Chondrocyte (in vitro differentiated cells): ENCODE measurements at regions not wholly inside any gene's neighbourhood (a gene's known extent, or its start where the extent isn't known, plus 50 kb on each side); places are given as distances from the start of the nearest gene placed in this dataset.

Experiments
- DNase-seq: peaks from one replicate; pipeline ENCODE4 v3.0.0; 2021; ENCODE audit warnings: mixed read lengths, low spot score
- H3K27ac Mint-ChIP-seq: one replicate; pipeline ENCODE4 v1.8.0; 2021; ENCODE audit warnings: mild to moderate bottlenecking, moderate library complexity, mixed read lengths; ENCODE audit not compliant: unreplicated experiment
- H3K27me3 Mint-ChIP-seq: 2 replicates; pipeline ENCODE4 v1.8.0; 2021; ENCODE audit warnings: low read depth, mixed read lengths
- H3K36me3 Mint-ChIP-seq: 2 replicates; pipeline ENCODE4 v1.8.0; 2021; ENCODE audit warnings: low read depth, mixed read lengths
- H3K4me1 Mint-ChIP-seq: 2 replicates; pipeline ENCODE4 v1.8.0; 2021; ENCODE audit warnings: low read depth, mild to moderate bottlenecking, mixed read lengths
- H3K4me3 Mint-ChIP-seq: one replicate; pipeline ENCODE4 v1.8.0; 2021; ENCODE audit warnings: mild to moderate bottlenecking, moderate library complexity, mixed read lengths; ENCODE audit not compliant: unreplicated experiment
- H3K9me3 Mint-ChIP-seq: 2 replicates; pipeline ENCODE4 v1.8.0; 2021; ENCODE audit warnings: low read depth, mixed read lengths
- CTCF ChIP-seq: fragments of 200-600 bp; sonication (generic); IDR thresholded peaks from 2 replicates; pipeline ENCODE4 v1.5.0; 2021; ENCODE audit warnings: antibody characterized with exemption, mild to moderate bottlenecking, moderate library complexity

GRCh38 chr9:16136961-16137360 lies 584.1 kb downstream of the CCDC171 start:
- H3K4me1 Mint-ChIP-seq = peaks cover 56% of the 10 kb centered on the region
- TF ChIP-seq CTCF = no peak
- H3K27ac Mint-ChIP-seq = no peak overlapping the region
- DNase-seq = no peak
- no peak overlapping the region for H3K4me3 Mint-ChIP-seq
- no peaks in the 10 kb centered on the region for H3K36me3 Mint-ChIP-seq
- no peaks in the 10 kb centered on the region for H3K9me3 Mint-ChIP-seq
- H3K27me3 Mint-ChIP-seq = no peaks in the 10 kb centered on the region

- no peaks in the 10 kb centered on the region for H3K27me3 Mint-ChIP-seq
- peak overlapping the region; percentile 70 for H3K27ac Mint-ChIP-seq
- H3K9me3 Mint-ChIP-seq = no peaks in the 10 kb centered on the region
- peak overlapping the region; percentile 3 for H3K4me3 Mint-ChIP-seq
- TF ChIP-seq CTCF = no peak
- no peaks in the 10 kb centered on the region for H3K36me3 Mint-ChIP-seq
- peaks cover 60% of the 10 kb centered on the region for H3K4me1 Mint-ChIP-seq
- DNase-seq = no peak
Measured at GRCh38 chr9:16138561-16139491, 586.0 kb downstream of the CCDC171 start.

GRCh38 chr9:16139774-16140173 lies 586.9 kb downstream of the CCDC171 start:
- no peak for DNase-seq
- H3K9me3 Mint-ChIP-seq = no peaks in the 10 kb centered on the region
- H3K4me3 Mint-ChIP-seq = no peak overlapping the region

GRCh38 chr9:16143310-16143709 lies 590.5 kb downstream of the CCDC171 start:
- H3K4me3 Mint-ChIP-seq = no peak overlapping the region
- H3K4me1 Mint-ChIP-seq = peaks cover 54% of the 10 kb centered on the region
- no peaks in the 10 kb centered on the region for H3K9me3 Mint-ChIP-seq
- H3K36me3 Mint-ChIP-seq = no peaks in the 10 kb centered on the region
- no peak overlapping the region for H3K27ac Mint-ChIP-seq
- no peak for DNase-seq
- no peaks in the 10 kb centered on the region for H3K27me3 Mint-ChIP-seq
- TF ChIP-seq CTCF = no peak

More at GRCh38 chr9:16139774-16140173, 586.9 kb downstream of the CCDC171 start:
- Mint-ChIP-seq H3K4me1 (peaks cover 70% of the 10 kb centered on the region), H3K27ac (no peak overlapping the region), H3K27me3 (no peaks in the 10 kb centered on the region), H3K36me3 (no peaks in the 10 kb centered on the region)
- TF ChIP-seq CTCF = no peak

GRCh38 chr9:16143947-16144890 lies 591.4 kb downstream of the CCDC171 start:
- no peak for DNase-seq
- H3K9me3 Mint-ChIP-seq = peaks cover 3% of the 10 kb centered on the region
- no peak for TF ChIP-seq CTCF
- no peaks in the 10 kb centered on the region for H3K36me3 Mint-ChIP-seq
- H3K4me3 Mint-ChIP-seq = no peak overlapping the region
- no peaks in the 10 kb centered on the region for H3K27me3 Mint-ChIP-seq
- peaks cover 45% of the 10 kb centered on the region for H3K4me1 Mint-ChIP-seq
- peak overlapping the region; percentile 18 for H3K27ac Mint-ChIP-seq
